ENCODE measurements at regions not wholly inside any gene's neighbourhood (a gene's known extent, or its start where the extent isn't known, plus 50 kb on each side); places are given as distances from the start of the nearest gene placed in this dataset.

- TF ChIP-seq CTCF (IDR thresholded peaks at IDR 0.05; ENCODE audit: low read depth, low read length): no peak
- no peak overlapping the region for H3K4me3 ChIP-seq (ENCODE audit: low read depth, low read length)
These were observed 63.9 kb downstream of the CRPPA start for GRCh38 chr7:16357474-16357873.

- TF ChIP-seq CTCF (IDR thresholded peaks at IDR 0.05; ENCODE audit: low read depth, low read length): no peak
- no peak overlapping the region for H3K4me3 ChIP-seq (ENCODE audit: low read depth, low read length)
These were observed 64.9 kb downstream of the CRPPA start for GRCh38 chr7:16356301-16356958.

GRCh38 chr7:16354573-16354972 is 66.8 kb downstream of the CRPPA start:
- H3K4me3 ChIP-seq (ENCODE audit: low read depth, low read length): no peak overlapping the region
- TF ChIP-seq CTCF (IDR thresholded peaks at IDR 0.05; ENCODE audit: low read depth, low read length): no peak

- H3K4me3 ChIP-seq (ENCODE audit: low read depth, low read length): no peak overlapping the region
- TF ChIP-seq CTCF (IDR thresholded peaks at IDR 0.05; ENCODE audit: low read depth, low read length): no peak
These were observed 68.1 kb downstream of the CRPPA start for GRCh38 chr7:16353226-16353625.

GRCh38 chr7:16350634-16351033 is 70.7 kb downstream of the CRPPA start:
- no peak for TF ChIP-seq CTCF (IDR thresholded peaks at IDR 0.05; ENCODE audit: low read depth, low read length)
- H3K4me3 ChIP-seq (ENCODE audit: low read depth, low read length): no peak overlapping the region

GRCh38 chr7:16348251-16348650 is 73.1 kb downstream of the CRPPA start:
- H3K4me3 ChIP-seq (ENCODE audit: low read depth, low read length): no peak overlapping the region
- TF ChIP-seq CTCF (IDR thresholded peaks at IDR 0.05; ENCODE audit: low read depth, low read length): no peak

GRCh38 chr7:16347827-16348192 is 73.5 kb downstream of the CRPPA start:
- no peak overlapping the region for H3K4me3 ChIP-seq (ENCODE audit: low read depth, low read length)
- no peak for TF ChIP-seq CTCF (IDR thresholded peaks at IDR 0.05; ENCODE audit: low read depth, low read length)
